K562 (cell line): ENCODE measurements at regions not wholly inside any gene's neighbourhood (a gene's known extent, or its start where the extent isn't known, plus 50 kb on each side); places are given as distances from the start of the nearest gene placed in this dataset.
"Not testable (repeated sequence)": the region's sequence is repeated elsewhere in the genome, so short reads cannot be mapped to it uniquely, and the experiment has no call there.

Source experiments
- CTCF ChIP-seq, 3 experiments: IDR thresholded peaks in 2 of 3; conservative IDR thresholded peaks in 1 of 3; 2 replicates each; pipeline ENCODE4 v1.5.1; 2011 to 2012; ENCODE audit warnings: low read length in 3 of 3, mild to moderate bottlenecking in 3 of 3, control low read depth in 2 of 3, improper control_type of control experiment in 1 of 3, inconsistent platforms in 1 of 3, low read depth in 1 of 3, mixed read lengths in 1 of 3, moderate library complexity in 1 of 3; ENCODE audit not compliant: insufficient read depth in 2 of 3
- ETV5 ChIP-seq: sonication (generic); formaldehyde crosslinking; IDR thresholded peaks from 2 replicates; pipeline ENCODE4 v1.4.0; 2020; ENCODE audit warnings: low read depth, mild to moderate bottlenecking, missing genetic modification reagents
- ZNF668 ChIP-seq: fragments of 250-450 bp; sonication (Bioruptor Pico); IDR thresholded peaks from 2 replicates; pipeline ENCODE4 v1.8.0; 2022; ENCODE audit warnings: mild to moderate bottlenecking, inconsistent platforms

GRCh38 chr15:95153201-95153600 lies 921.8 kb downstream of the MCTP2 start:
- TF ChIP-seq ETV5 (CRISPR knock-in tag); CTCF (IDR thresholded peaks at IDR 0.05 in 2 of 3, conservative IDR thresholded peaks at IDR 0.05 in 1 of 3; ENCODE audit: insufficient read depth in 2 of 3, low read depth in 1 of 3, low read length in 3 of 3); ZNF668: not testable (repeated sequence)
